ENCODE measurements at regions not wholly inside any gene's neighbourhood (a gene's known extent, or its start where the extent isn't known, plus 50 kb on each side); places are given as distances from the start of the nearest gene placed in this dataset.

DNA sequence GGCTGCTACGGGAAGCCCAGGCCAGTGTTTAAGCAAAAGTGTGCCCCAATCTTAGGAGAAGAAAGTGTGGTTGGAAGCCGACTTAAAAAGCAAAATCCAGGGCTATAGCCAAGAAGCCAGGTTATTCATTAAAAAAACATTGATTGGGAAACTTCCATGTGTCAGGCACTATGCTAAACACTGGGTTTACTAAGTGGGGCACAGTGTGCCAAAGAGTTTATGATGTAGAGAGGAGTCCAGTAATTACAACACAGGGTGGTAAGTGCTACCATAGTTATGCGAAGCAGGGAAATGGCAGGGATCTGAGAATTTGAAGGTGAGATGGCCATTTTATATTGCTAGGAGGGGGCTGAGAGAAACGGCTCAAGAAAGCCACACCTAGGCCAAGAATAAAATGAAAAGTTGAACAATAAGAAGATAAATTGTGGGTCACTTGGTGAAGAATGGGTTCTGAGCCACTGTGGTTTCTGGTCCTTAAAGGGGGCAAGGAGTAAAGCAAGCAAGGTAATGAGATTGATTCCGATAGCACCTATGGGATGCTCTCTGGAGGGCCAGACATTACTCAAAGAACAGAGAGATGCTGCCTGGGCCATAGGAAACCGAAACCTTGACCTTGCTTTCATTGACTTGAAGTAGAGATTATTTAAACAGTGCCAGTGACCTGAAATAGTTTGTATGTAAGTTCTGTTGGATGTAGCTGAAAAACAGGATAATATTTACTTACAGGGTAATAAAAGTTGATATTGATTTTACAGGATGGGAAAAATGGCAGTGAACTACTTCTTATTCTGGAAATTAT lies 177.8 kb downstream of the GIPC2 start:
- H3K27me3 ChIP-seq = peaks cover 0 to 17% (median 0%) of the 10 kb centered on the region in 4 donors
- no peak for DNase-seq
- H3K36me3 ChIP-seq = no peaks in the 10 kb centered on the region
- no peak overlapping the region for H3K4me3 ChIP-seq
- 82 to 83% methylated on average over 6 of the region's 6 CpGs for WGBS, 2 donors
- intact Hi-C loops (cut with DNase I) = no loop called here
- H3K27ac ChIP-seq = no peak overlapping the region
- H3K9me3 ChIP-seq = peaks cover 0 to 14% (median 8%) of the 10 kb centered on the region in 3 donors
- H3K4me1 ChIP-seq = no peaks in the 10 kb centered on the region
- TF ChIP-seq POLR2A (IDR thresholded peaks at IDR 0.05) (no peak), CTCF (IDR thresholded peaks at IDR 0.05) (no peak)

GRCh38 chr1:78224246-78224785 lies 178.6 kb downstream of the GIPC2 start:
- TF ChIP-seq POLR2A (IDR thresholded peaks at IDR 0.05) (no peak), CTCF (IDR thresholded peaks at IDR 0.05) (no peak)
- DNase-seq = no peak
- peaks cover 0 to 6% (median 0%) of the 10 kb centered on the region in 3 donors for H3K4me1 ChIP-seq
- no peaks in the 10 kb centered on the region for H3K36me3 ChIP-seq
- intact Hi-C loops (cut with DNase I) = no loop called here
- peaks cover 0 to 17% (median 0%) of the 10 kb centered on the region in 4 donors for H3K27me3 ChIP-seq
- H3K27ac ChIP-seq = no peak overlapping the region
- no peak overlapping the region for H3K4me3 ChIP-seq
- H3K9me3 ChIP-seq = peaks cover 0 to 14% (median 8%) of the 10 kb centered on the region in 3 donors

DNA sequence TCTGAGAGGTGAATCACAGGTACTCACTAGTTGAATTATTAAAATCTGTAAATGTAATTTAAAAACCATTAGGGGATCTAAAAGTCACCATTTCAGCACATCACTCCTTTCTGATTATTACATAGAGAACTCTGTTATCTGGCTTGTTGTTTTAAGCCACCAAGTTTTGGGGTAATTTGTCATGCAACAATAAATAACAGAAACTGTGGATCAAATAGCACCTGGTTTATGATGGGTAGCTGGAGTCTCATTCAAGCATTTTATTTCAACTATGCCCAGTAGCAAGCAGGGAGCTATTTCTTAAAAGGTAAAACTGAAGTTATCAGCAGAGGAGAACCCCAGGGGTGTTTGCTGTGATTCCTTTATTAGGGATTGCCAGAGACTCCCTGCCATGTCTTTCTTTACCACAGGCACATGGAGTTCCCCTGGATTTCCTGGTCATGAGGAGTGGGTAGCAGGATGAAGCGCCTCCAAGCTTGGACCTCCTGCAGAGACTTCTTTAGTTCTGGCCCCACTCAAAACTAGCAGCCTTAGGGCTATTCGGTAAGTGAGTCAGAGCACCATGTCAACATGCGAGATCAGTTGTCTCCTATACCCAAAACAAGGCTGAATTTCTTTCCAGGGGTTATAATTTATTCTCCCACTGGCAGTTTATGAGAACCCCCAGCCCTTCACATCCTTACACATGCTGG lies 179.2 kb downstream of the GIPC2 start:
- WGBS, 2 donors = 59 to 75% methylated on average over 3 of the region's 3 CpGs

GRCh38 chr1:78226784-78227183 lies 181.0 kb downstream of the GIPC2 start:
- H3K4me3 ChIP-seq = no peak overlapping the region
- no peaks in the 10 kb centered on the region for H3K36me3 ChIP-seq
- peak overlapping the region in 1 of 4 donors; percentile 55 for H3K27ac ChIP-seq
- no peak for DNase-seq
- peaks cover 0 to 14% (median 8%) of the 10 kb centered on the region in 3 donors for H3K9me3 ChIP-seq
- intact Hi-C loops (cut with DNase I) = no loop called here
- H3K4me1 ChIP-seq = peaks cover 0 to 10% (median 0%) of the 10 kb centered on the region in 3 donors
- peaks cover 0 to 12% (median 0%) of the 10 kb centered on the region in 4 donors for H3K27me3 ChIP-seq
- TF ChIP-seq POLR2A (IDR thresholded peaks at IDR 0.05) = no peak
- no peak for TF ChIP-seq CTCF (IDR thresholded peaks at IDR 0.05)
- 86% methylated on average over 3 of the region's 3 CpGs for WGBS, 2 donors

More for the DNA sequence above, 179.2 kb downstream of the GIPC2 start:
- H3K27me3 ChIP-seq = peaks cover 0 to 17% (median 0%) of the 10 kb centered on the region in 4 donors
- peaks cover 0 to 14% (median 8%) of the 10 kb centered on the region in 3 donors for H3K9me3 ChIP-seq
- no peaks in the 10 kb centered on the region for H3K36me3 ChIP-seq
- TF ChIP-seq CTCF (IDR thresholded peaks at IDR 0.05) = no peak
- no peak for TF ChIP-seq POLR2A (IDR thresholded peaks at IDR 0.05)
- intact Hi-C loops (cut with DNase I) = no loop called here
- H3K4me3 ChIP-seq = no peak overlapping the region
- H3K4me1 ChIP-seq = peaks cover 0 to 10% (median 0%) of the 10 kb centered on the region in 3 donors
- DNase-seq = no peak
- no peak overlapping the region for H3K27ac ChIP-seq

Data from esophagus squamous epithelium (tissue), 5 donors.